ENCODE measurements at regions not wholly inside any gene's neighbourhood (a gene's known extent, or its start where the extent isn't known, plus 50 kb on each side); places are given as distances from the start of the nearest gene placed in this dataset.
A peak's percentile ranks its signal among the peaks of the same experiment; 100 is the strongest.

DNA sequence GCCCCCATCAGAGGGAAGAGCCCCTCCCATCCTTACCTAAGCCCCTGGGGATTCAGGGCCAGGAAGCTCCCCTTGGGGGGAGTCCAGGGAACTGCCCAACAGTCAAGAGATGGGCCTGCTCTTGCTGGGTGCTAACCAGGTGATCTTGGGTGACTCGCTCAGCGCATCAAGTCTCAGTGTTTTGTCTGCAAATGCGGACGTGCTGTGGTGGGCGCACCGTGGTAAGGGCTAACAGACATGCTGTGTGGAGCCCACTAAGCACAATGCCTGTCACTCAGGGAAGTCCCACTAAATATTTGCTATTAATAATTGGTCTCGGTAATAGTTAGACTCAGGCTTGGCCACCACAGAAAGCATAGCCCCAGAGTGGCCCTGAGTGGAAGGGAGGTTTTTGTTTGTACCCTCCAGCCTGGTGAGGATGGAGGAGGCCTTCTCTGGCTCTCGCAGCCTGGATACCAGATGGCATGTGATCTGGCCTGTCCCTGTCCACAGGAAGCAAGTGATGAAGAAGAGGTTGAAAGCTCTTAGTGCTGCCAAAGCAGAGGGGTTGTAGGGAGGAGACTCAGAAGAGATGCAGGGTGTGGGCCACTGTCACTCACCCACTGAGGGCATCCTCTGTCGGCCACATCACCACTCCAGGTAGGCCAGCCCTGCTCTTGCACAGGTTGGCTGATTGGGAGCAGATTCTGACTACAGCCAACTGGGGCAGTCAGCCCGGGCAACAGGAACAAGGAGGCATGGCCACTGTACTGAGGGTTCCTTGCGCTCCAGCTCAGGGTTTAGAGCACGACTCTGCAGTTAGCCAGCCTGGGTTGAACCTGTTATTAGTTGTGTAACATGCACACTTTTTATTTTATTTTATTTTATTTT lies 69.8 kb upstream of the KSR1 start:
- Histone ChIP-seq H3K9me3 (ENCODE audit: insufficient read depth, low read depth, low read length) (no peaks in the 10 kb centered on the region), H3K36me3 (ENCODE audit: control insufficient read depth in 1 of 2, insufficient read depth in 2 of 2, low read length in 2 of 2) (no peaks in the 10 kb centered on the region), H3K79me2 (ENCODE audit: control insufficient read depth, insufficient read depth, low read length, poor library complexity) (no peaks in the 10 kb centered on the region), H2AFZ (ENCODE audit: insufficient read depth, low read length, poor library complexity) (no peak overlapping the region), H3K9ac (ENCODE audit: low read length) (no peak overlapping the region), H4K12ac (ENCODE audit: low read depth, low read length) (no peak overlapping the region), H4K91ac (ENCODE audit: low read depth, low read length) (no peak overlapping the region), H3K4me3 (ENCODE audit: low read depth, low read length) (no peak overlapping the region), H3K27ac (ENCODE audit: low read depth, low read length) (no peak overlapping the region), H3K23ac (ENCODE audit: low read length) (no peak overlapping the region), H3K14ac (ENCODE audit: low read length) (no peak overlapping the region), H2BK12ac (ENCODE audit: low read length) (no peak overlapping the region), H2BK5ac (ENCODE audit: low read depth, low read length, poor library complexity) (no peak overlapping the region), H3K79me1 (ENCODE audit: low read length) (peaks cover 6% of the 10 kb centered on the region), H3K18ac (ENCODE audit: low read length) (no peak overlapping the region), H3K4me1 (ENCODE audit: control insufficient read depth in 1 of 2, insufficient read depth in 2 of 2, low read length in 2 of 2) (peaks cover 12 to 13% of the 10 kb centered on the region in 2 experiments), H3K27me3 (ENCODE audit: insufficient read depth, low read length) (no peaks in the 10 kb centered on the region), H4K8ac (ENCODE audit: low read depth, low read length) (no peak overlapping the region), H3K4ac (ENCODE audit: low read depth, low read length) (no peak overlapping the region), H2BK120ac (ENCODE audit: insufficient read depth, low read length, poor library complexity) (no peak overlapping the region), H3K4me2 (ENCODE audit: low read length) (no peak overlapping the region), H2AK5ac (ENCODE audit: low read length) (no peak overlapping the region)
- no peak for DNase-seq
- no CpG with 5 or more reads among the region's 12 CpGs for WGBS (ENCODE audit: extremely low coverage, insufficient coverage, insufficient read length)

DNA sequence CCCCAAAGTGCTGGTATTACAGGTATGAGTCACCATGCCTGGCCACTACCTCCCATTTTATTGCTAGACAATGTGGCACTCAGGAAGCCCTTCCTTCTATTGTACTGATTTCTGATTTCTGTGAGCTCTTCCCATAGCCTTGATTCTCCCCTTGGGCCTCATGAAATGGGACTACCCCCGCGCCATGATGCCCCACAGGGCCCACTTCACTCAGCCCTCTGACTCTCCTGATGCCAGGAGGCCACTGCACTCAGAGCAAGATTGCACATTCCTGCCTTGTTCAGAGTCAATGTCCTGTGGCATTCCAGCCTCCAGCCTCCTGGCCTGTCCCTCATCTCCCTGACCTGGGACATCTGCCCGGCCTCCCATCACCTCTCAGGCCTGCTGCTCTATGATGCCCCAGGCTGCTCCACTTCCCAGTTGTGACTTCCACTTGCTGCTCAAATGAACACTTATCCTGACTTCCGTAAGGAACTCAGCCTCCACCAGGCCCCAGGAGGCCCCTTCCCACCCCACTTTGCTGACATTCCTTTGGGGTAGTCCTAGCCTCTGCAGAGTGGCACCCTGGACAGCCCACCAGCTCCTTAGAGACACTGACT lies 66.6 kb upstream of the KSR1 start:
- no peaks in the 10 kb centered on the region for H3K79me1 ChIP-seq (ENCODE audit: low read length)
- peak in 1 of 2 donors; percentile 19 for DNase-seq
- H4K12ac ChIP-seq (ENCODE audit: low read depth, low read length) = no peak overlapping the region
- H2AFZ ChIP-seq (ENCODE audit: insufficient read depth, low read length, poor library complexity) = no peak overlapping the region
- no peaks in the 10 kb centered on the region for H3K27me3 ChIP-seq (ENCODE audit: insufficient read depth, low read length)
- no peak overlapping the region for H3K27ac ChIP-seq (ENCODE audit: low read depth, low read length)
- H2BK12ac ChIP-seq (ENCODE audit: low read length) = no peak overlapping the region
- no peak overlapping the region for H2BK120ac ChIP-seq (ENCODE audit: insufficient read depth, low read length, poor library complexity)
- no peak overlapping the region for H3K18ac ChIP-seq (ENCODE audit: low read length)
- H3K4me1 ChIP-seq (ENCODE audit: control insufficient read depth in 1 of 2, insufficient read depth in 2 of 2, low read length in 2 of 2) = peaks cover 5 to 6% of the 10 kb centered on the region in 2 experiments
- no CpG with 5 or more reads among the region's 4 CpGs for WGBS (ENCODE audit: extremely low coverage, insufficient coverage, insufficient read length)
- H4K8ac ChIP-seq (ENCODE audit: low read depth, low read length) = no peak overlapping the region
- H3K14ac ChIP-seq (ENCODE audit: low read length) = no peak overlapping the region
- no peaks in the 10 kb centered on the region for H3K36me3 ChIP-seq (ENCODE audit: control insufficient read depth in 1 of 2, insufficient read depth in 2 of 2, low read length in 2 of 2)
- no peak overlapping the region for H4K91ac ChIP-seq (ENCODE audit: low read depth, low read length)
- no peak overlapping the region for H3K23ac ChIP-seq (ENCODE audit: low read length)
- no peak overlapping the region for H2BK5ac ChIP-seq (ENCODE audit: low read depth, low read length, poor library complexity)
- H3K4me3 ChIP-seq (ENCODE audit: low read depth, low read length) = no peak overlapping the region
- H3K9me3 ChIP-seq (ENCODE audit: insufficient read depth, low read depth, low read length) = no peaks in the 10 kb centered on the region
- H2AK5ac ChIP-seq (ENCODE audit: low read length) = no peak overlapping the region
- no peak overlapping the region for H3K4me2 ChIP-seq (ENCODE audit: low read length)
- no peak overlapping the region for H3K9ac ChIP-seq (ENCODE audit: low read length)
- H3K79me2 ChIP-seq (ENCODE audit: control insufficient read depth, insufficient read depth, low read length, poor library complexity) = no peaks in the 10 kb centered on the region
- H3K4ac ChIP-seq (ENCODE audit: low read depth, low read length) = no peak overlapping the region

DNA sequence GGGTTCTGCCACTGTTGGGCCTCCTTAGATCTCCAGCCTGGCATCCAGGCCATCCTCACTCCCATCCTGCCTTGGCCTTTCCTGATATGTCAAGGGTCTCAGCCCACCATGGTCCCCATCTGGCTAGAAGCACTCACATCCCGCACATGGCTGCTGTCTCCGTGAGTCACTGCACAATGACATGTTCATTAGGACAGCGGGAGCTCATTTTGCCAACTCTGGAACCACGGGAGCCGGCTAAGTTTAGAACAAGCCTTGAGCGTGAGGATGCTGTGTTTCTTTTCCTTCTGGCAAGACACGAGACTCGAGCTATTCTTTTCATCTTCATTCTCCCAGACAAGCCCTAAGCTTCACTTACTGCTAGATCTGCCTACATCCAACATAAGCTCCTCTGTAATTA lies 65.7 kb upstream of the KSR1 start:
- no peak overlapping the region for H3K27ac ChIP-seq (ENCODE audit: low read depth, low read length)
- peak overlapping the region; percentile 8 for H3K4me3 ChIP-seq (ENCODE audit: low read depth, low read length)
- H4K91ac ChIP-seq (ENCODE audit: low read depth, low read length) = no peak overlapping the region
- no peak overlapping the region for H3K4ac ChIP-seq (ENCODE audit: low read depth, low read length)
- H2BK120ac ChIP-seq (ENCODE audit: insufficient read depth, low read length, poor library complexity) = no peak overlapping the region
- H3K9ac ChIP-seq (ENCODE audit: low read length) = no peak overlapping the region
- H2BK12ac ChIP-seq (ENCODE audit: low read length) = no peak overlapping the region
- H2AFZ ChIP-seq (ENCODE audit: insufficient read depth, low read length, poor library complexity) = no peak overlapping the region
- H2AK5ac ChIP-seq (ENCODE audit: low read length) = no peak overlapping the region
- no peak overlapping the region for H4K8ac ChIP-seq (ENCODE audit: low read depth, low read length)
- no peaks in the 10 kb centered on the region for H3K27me3 ChIP-seq (ENCODE audit: insufficient read depth, low read length)
- H3K14ac ChIP-seq (ENCODE audit: low read length) = no peak overlapping the region
- no peaks in the 10 kb centered on the region for H3K9me3 ChIP-seq (ENCODE audit: insufficient read depth, low read depth, low read length)
- H2BK5ac ChIP-seq (ENCODE audit: low read depth, low read length, poor library complexity) = no peak overlapping the region
- no peaks in the 10 kb centered on the region for H3K36me3 ChIP-seq (ENCODE audit: control insufficient read depth in 1 of 2, insufficient read depth in 2 of 2, low read length in 2 of 2)
- no peak overlapping the region for H4K12ac ChIP-seq (ENCODE audit: low read depth, low read length)
- no peak overlapping the region for H3K4me2 ChIP-seq (ENCODE audit: low read length)
- no peak for DNase-seq
- no peaks in the 10 kb centered on the region for H3K79me2 ChIP-seq (ENCODE audit: control insufficient read depth, insufficient read depth, low read length, poor library complexity)
- H3K4me1 ChIP-seq (ENCODE audit: control insufficient read depth in 1 of 2, insufficient read depth in 2 of 2, low read length in 2 of 2) = peaks cover 0 to 4% of the 10 kb centered on the region in 2 experiments
- H3K79me1 ChIP-seq (ENCODE audit: low read length) = no peaks in the 10 kb centered on the region
- no peak overlapping the region for H3K18ac ChIP-seq (ENCODE audit: low read length)
- no CpG with 5 or more reads among the region's 8 CpGs for WGBS (ENCODE audit: extremely low coverage, insufficient coverage, insufficient read length)
- H3K23ac ChIP-seq (ENCODE audit: low read length) = no peak overlapping the region

DNA sequence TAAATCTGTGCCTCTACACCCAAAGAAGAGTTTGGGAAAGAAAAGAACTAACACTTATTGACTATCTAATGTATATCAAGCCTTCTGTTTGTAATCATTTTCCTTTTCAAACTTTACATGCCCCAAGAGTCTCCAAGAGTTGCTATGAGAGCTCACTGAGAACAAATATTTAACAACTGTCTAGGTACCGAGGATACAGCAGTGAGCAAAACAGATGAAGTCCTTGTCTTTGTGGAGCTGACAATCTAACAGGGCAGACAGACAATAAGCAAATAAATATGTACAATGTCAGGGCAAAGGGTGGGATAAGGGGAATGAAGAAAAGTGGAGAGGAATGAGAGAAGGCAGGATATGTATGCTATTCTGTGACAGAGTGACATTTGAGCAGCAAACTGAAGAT lies 64.8 kb upstream of the KSR1 start:
- Histone ChIP-seq H2BK5ac (ENCODE audit: low read depth, low read length, poor library complexity) (no peak overlapping the region), H3K79me1 (ENCODE audit: low read length) (no peaks in the 10 kb centered on the region), H3K36me3 (ENCODE audit: control insufficient read depth in 1 of 2, insufficient read depth in 2 of 2, low read length in 2 of 2) (no peaks in the 10 kb centered on the region)

More for the DNA sequence above, 64.8 kb upstream of the KSR1 start:
- Histone ChIP-seq H3K4ac (ENCODE audit: low read depth, low read length) (no peak overlapping the region), H3K18ac (ENCODE audit: low read length) (no peak overlapping the region), H3K27ac (ENCODE audit: low read depth, low read length) (no peak overlapping the region), H2BK120ac (ENCODE audit: insufficient read depth, low read length, poor library complexity) (no peak overlapping the region), H3K9ac (ENCODE audit: low read length) (no peak overlapping the region), H3K4me3 (ENCODE audit: low read depth, low read length) (no peak overlapping the region), H4K8ac (ENCODE audit: low read depth, low read length) (no peak overlapping the region), H4K91ac (ENCODE audit: low read depth, low read length) (no peak overlapping the region), H3K4me1 (ENCODE audit: control insufficient read depth in 1 of 2, insufficient read depth in 2 of 2, low read length in 2 of 2) (peaks cover 0 to 4% of the 10 kb centered on the region in 2 experiments), H2AK5ac (ENCODE audit: low read length) (no peak overlapping the region), H3K4me2 (ENCODE audit: low read length) (no peak overlapping the region), H3K27me3 (ENCODE audit: insufficient read depth, low read length) (no peaks in the 10 kb centered on the region), H4K12ac (ENCODE audit: low read depth, low read length) (no peak overlapping the region), H3K9me3 (ENCODE audit: insufficient read depth, low read depth, low read length) (no peaks in the 10 kb centered on the region), H3K79me2 (ENCODE audit: control insufficient read depth, insufficient read depth, low read length, poor library complexity) (no peaks in the 10 kb centered on the region), H3K14ac (ENCODE audit: low read length) (no peak overlapping the region), H3K23ac (ENCODE audit: low read length) (no peak overlapping the region), H2AFZ (ENCODE audit: insufficient read depth, low read length, poor library complexity) (no peak overlapping the region), H2BK12ac (ENCODE audit: low read length) (no peak overlapping the region)
- no CpG with 5 or more reads among the region's 1 CpG for WGBS (ENCODE audit: extremely low coverage, insufficient coverage, insufficient read length)
- no peak for DNase-seq
